Dermis microvascular lymphatic vessel endothelial cell (primary cell): ENCODE measurements at regions not wholly inside any gene's neighbourhood (a gene's known extent, or its start where the extent isn't known, plus 50 kb on each side); places are given as distances from the start of the nearest gene placed in this dataset.
"Not testable (repeated sequence)": the region's sequence is repeated elsewhere in the genome, so short reads cannot be mapped to it uniquely, and the experiment has no call there.

Experiments used
- DNase-seq, 2 donors: peaks; one replicate each; pipeline versions ENCODE4 v3.0.0 to v3.0.0-alpha.2; 2010; ENCODE audit warnings: low read depth in 2 of 2

GRCh38 chr9:81431641-81432040 lies 257.7 kb downstream of the TLE1 start:
- DNase-seq = no peak

DNA sequence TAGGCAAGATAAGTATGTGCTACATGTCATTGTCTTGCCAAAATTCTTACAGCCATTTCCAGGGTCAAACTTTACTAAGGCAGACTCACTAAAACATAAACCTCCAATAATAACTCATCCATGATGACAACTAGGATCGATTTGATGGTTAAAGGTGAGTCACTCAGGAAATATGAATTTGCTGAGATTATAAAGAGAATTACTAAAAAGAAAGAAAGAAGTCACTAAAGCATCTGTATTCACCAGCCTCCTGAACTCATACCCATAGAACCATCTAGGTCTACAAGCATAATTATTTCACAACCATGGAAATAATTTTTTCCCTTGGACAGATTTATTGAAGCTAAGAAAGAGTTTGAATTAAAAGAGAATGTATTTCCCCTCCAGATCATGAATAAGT lies 258.6 kb downstream of the TLE1 start:
- DNase-seq = no peak

DNA sequence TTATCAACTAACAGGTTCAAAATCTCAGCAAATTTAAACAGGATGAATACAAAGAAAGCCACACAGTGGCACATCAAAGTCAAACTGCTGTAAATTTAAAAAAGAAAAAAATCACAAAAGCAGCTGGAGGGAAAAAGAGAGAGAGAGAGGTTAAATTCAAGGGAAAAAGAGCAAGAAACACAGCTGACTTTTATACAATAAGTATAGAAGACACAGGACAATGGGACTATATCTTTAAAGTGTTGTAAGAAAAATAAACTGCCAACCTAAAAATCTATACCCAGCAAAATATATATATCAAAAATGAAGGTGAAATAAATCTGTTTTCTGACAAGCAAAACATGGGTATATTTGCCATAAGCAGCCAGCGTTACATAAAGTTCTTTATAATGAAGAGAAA lies 261.5 kb downstream of the TLE1 start:
- DNase-seq = no peak

DNA sequence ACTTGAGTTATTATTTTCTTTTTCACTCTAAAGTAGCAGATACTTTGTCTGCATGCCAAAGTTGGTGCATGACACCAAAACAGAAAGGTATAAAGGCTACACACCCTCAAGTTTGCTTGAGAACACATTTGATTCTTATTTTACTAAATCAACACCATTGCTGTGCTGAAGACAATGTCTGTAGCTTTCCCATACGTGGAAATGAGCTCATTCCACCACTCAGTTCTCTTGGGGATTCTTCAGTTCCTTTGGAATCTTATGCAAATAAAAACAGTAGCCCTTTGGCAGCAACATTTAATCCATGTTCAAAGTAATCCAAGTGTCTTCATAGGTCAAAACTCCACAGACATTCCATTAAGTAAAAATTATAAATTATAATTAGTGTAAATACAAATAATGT lies 264.9 kb downstream of the TLE1 start:
- no peak for DNase-seq

- no peak for DNase-seq
These were observed 265.6 kb downstream of the TLE1 start for GRCh38 chr9:81423589-81424326.

- not testable (repeated sequence) for DNase-seq
These were observed 268.3 kb downstream of the TLE1 start for GRCh38 chr9:81421090-81421489.

DNA sequence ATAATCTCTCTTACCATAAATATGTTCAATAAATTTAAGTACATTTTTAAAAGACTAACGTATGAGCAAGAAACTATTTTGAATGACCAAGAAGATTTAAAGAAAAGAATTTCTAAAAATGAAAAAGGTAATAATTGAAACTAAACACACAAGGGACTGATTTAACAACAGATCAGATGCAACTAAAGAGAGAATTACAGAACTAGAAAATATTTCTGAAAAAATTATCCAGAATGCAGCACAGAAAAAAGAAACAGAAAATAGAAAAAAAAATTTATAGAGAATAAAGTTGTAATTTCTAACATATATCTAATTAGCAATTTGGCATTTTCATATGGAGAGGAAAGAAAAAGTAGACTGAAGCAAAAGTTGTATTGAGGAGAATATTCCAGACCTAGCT lies 269.3 kb downstream of the TLE1 start:
- DNase-seq = no peak

DNA sequence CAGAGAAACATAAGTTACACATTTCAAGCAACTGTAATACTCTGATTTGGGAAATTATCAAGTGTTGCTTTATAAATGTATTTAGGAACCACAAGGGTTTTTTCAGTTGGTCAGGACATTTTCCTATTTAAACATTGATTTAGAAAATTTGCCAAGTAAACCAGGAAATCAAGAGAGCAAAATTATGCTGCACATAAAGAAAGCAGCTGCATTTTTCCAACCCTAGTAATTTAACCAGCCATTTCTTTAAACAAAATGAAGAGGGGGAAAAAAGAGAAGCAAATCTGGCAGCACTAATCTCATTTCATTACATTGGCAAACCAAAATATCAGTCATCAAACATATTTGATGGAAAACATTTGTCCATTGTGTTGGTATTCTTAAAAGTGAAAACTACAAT lies 271.4 kb downstream of the TLE1 start:
- no peak for DNase-seq

GRCh38 chr9:81417299-81417675 lies 272.1 kb downstream of the TLE1 start:
- DNase-seq = peak; percentile 35 to 60

DNA sequence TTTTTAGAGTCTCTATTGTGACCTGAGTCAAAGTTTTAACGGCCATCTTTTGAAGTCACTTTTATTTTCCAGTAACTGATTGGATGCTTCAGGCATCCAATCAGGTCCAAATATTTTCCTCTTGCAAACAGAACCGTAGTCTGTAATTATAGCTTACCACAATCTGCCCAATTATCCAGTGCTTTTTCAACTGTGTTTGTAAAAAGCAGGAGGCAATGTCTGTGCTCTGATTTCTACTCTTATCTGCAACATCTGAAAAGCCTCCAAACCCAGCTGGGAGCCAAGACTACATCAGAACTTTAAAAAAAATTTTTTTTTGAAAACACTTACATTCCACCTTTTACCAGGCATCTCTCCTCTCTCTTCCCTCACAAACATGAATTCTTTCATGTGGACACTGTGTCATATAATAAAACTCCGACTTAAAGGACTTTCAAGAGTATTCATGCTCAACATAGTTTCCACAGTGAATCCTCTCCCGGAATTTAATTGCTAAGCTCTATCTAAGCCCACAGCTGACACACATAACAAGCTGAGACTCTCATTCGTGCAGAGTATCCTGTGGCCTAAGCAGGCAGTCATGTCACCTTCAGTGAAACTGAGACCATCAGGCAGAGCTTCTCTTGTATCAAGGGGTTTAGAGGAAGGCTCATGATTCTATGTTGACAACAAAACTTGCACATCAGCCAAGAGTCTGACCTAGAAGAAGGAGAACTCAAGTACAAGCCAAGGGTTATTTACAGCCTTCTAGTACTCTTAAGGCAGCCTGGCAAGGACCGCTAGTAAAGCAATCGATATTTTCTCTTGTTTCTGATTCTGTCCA lies 272.7 kb downstream of the TLE1 start:
- DNase-seq = no peak

- no peak for DNase-seq
These were observed 274.5 kb downstream of the TLE1 start for GRCh38 chr9:81414836-81415235.

- DNase-seq = no peak
These were observed 277.4 kb downstream of the TLE1 start for GRCh38 chr9:81411961-81412360.

DNA sequence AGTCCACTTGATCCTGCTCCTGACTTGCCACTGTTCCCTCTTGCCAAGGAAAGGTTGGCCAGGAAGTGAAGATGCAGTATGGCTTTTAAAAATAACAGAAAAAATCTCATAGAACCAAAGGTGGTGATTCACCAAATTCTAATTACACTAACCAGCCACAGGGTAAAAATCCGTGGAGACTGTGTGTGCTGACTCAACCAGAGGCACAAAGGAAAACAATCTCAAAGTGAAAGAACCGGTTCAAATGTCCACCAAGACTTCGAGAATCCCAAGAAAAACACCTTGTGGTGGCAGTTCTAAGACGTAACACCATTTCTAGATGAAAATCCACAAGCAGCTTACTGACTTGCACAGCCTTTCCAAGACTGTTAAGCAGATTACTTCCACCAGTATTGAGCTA lies 279.1 kb downstream of the TLE1 start:
- peak in 1 of 2 donors; percentile 42 for DNase-seq

GRCh38 chr9:81408951-81409350 lies 280.4 kb downstream of the TLE1 start:
- DNase-seq = no peak

- DNase-seq = no peak
These were observed 284.3 kb downstream of the TLE1 start for GRCh38 chr9:81404931-81405598.

GRCh38 chr9:81397481-81398381 lies 291.6 kb downstream of the TLE1 start:
- no peak for DNase-seq

DNA sequence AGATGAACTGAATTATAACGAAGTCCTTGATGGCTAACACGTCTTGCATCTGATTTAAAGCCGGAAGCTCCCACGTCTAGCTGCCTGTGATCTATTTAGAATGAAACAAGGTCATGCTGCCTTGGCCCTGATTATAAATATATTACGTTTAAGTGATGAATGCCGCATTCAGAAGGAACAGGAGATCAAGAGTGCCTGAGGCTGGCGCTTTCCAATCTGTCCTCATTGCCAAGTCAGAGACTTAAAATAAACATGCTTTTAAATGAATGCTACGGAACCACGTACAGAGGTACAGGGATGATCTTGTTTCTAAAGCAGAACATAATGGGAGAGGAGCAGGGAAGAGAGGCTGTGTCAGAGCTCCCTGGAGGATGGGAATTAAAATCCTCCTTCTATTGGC lies 292.8 kb downstream of the TLE1 start:
- no peak for DNase-seq

GRCh38 chr9:81395676-81396054 lies 293.7 kb downstream of the TLE1 start:
- no peak for DNase-seq

GRCh38 chr9:81394881-81395675 lies 294.3 kb downstream of the TLE1 start:
- DNase-seq = peak; percentile 69 to 84

- DNase-seq = no peak
These were observed 295.1 kb downstream of the TLE1 start for GRCh38 chr9:81393985-81394811.
